WERI-Rb-1 (cell line): ENCODE measurements at regions not wholly inside any gene's neighbourhood (a gene's known extent, or its start where the extent isn't known, plus 50 kb on each side); places are given as distances from the start of the nearest gene placed in this dataset.

Experiments
- DNase-seq: peaks from one replicate; pipeline ENCODE4 v3.0.0-alpha.2; 2020
- H3K27ac ChIP-seq: fragments of 250-450 bp; sonication (Bioruptor Pico); 2 replicates; pipeline ENCODE4 v1.5.1; 2020; ENCODE audit warnings: mild to moderate bottlenecking, moderate library complexity
- H3K27me3 ChIP-seq: fragments of 250-450 bp; sonication (Bioruptor Pico); 2 replicates; pipeline ENCODE4 v1.5.1; 2021; ENCODE audit warnings: mild to moderate bottlenecking, low read depth, moderate library complexity; ENCODE audit not compliant: insufficient read depth, severe bottlenecking
- H3K36me3 ChIP-seq: fragments of 250-450 bp; sonication (Bioruptor Pico); 2 replicates; pipeline ENCODE4 v1.5.1; 2020; ENCODE audit warnings: mild to moderate bottlenecking, moderate library complexity
- H3K4me3 ChIP-seq: 2 replicates; pipeline ENCODE4 v1.5.1; 2011; ENCODE audit warnings: low read depth, mild to moderate bottlenecking, control low read depth, low read length
- H3K9me3 ChIP-seq: fragments of 250-450 bp; sonication (Bioruptor Pico); 2 replicates; pipeline ENCODE4 v1.5.1; 2021; ENCODE audit warnings: mild to moderate bottlenecking, moderate library complexity; ENCODE audit not compliant: severe bottlenecking
- TF ChIP-seq, protein P1 (sequence below): IDR thresholded peaks from 2 replicates; pipeline ENCODE4 v1.5.1; 2011; ENCODE audit warnings: low read depth, mild to moderate bottlenecking, control low read depth, inconsistent platforms, low read length

DNA sequence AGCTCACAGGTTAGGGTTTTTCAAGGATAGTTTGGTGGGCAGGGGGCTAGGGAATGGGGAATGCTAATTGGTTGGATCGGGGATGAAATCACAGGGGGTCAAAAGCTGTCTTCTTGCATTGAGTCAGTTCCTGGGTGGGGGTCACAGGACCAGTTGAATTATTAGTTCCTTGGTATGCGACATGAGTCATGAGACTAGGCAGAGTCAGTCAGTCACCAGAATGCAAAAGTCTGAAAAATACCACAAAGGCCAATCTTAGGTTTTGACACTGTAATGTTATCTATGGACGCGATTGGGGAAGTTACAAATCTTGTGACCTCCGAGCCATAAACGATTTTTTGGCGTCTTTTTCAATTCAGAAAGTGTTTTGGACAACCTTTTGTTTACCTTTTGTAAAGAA lies 101.2 kb downstream of the ZNF519 start:
- DNase-seq: no peak
- peaks cover 70% of the 10 kb centered on the region for H3K27me3 ChIP-seq
- H3K4me3 ChIP-seq: no peak overlapping the region
- H3K9me3 ChIP-seq: no peaks in the 10 kb centered on the region
- H3K36me3 ChIP-seq: no peaks in the 10 kb centered on the region
- no peak overlapping the region for H3K27ac ChIP-seq
- TF ChIP-seq, protein P1, sequence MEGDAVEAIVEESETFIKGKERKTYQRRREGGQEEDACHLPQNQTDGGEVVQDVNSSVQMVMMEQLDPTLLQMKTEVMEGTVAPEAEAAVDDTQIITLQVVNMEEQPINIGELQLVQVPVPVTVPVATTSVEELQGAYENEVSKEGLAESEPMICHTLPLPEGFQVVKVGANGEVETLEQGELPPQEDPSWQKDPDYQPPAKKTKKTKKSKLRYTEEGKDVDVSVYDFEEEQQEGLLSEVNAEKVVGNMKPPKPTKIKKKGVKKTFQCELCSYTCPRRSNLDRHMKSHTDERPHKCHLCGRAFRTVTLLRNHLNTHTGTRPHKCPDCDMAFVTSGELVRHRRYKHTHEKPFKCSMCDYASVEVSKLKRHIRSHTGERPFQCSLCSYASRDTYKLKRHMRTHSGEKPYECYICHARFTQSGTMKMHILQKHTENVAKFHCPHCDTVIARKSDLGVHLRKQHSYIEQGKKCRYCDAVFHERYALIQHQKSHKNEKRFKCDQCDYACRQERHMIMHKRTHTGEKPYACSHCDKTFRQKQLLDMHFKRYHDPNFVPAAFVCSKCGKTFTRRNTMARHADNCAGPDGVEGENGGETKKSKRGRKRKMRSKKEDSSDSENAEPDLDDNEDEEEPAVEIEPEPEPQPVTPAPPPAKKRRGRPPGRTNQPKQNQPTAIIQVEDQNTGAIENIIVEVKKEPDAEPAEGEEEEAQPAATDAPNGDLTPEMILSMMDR: no peak

DNA sequence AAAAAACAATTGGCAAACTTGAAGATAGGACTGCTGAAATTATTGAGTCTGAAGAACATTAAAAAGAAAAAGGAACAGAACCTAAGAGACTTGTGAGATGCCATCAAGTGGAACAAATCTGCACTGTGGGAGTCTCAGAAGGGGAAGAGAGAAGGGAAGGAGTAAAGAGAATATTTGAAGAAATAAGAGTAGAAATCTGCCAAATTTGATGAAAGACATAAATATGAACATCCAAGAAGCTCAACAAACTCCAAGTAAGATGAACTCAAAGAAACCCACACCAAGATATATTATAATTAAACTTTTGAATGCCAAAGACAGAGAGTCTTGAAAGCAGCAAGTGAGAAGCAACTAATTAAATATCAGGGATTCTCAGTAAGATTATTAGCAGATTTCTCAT lies 102.7 kb downstream of the ZNF519 start:
- Histone ChIP-seq H3K27me3 (peaks cover 65% of the 10 kb centered on the region), H3K36me3 (no peaks in the 10 kb centered on the region), H3K4me3 (no peak overlapping the region), H3K9me3 (no peaks in the 10 kb centered on the region), H3K27ac (no peak overlapping the region)
- DNase-seq: no peak
- TF ChIP-seq, protein P1: no peak

DNA sequence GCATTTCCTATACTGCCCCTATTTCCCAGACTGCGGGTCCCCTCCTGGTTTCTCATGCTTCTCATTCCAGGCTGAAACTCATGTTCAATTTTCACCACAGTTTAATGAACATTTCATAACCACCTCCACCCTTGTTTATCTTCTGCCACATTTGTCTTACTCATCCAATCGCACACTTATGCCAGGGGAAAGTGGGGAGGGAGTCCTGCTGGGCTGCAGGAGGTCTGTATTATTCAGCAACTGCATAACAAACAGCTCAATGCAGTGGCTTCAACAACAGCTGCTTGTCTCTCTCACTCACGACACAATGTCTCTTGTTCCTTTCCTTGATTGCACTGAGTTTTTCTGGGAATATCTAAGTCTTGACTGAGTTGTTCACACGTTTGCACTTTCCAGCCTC lies 106.0 kb downstream of the ZNF519 start:
- no peak for DNase-seq
- Histone ChIP-seq H3K4me3 (no peak overlapping the region), H3K27ac (no peak overlapping the region)

DNA sequence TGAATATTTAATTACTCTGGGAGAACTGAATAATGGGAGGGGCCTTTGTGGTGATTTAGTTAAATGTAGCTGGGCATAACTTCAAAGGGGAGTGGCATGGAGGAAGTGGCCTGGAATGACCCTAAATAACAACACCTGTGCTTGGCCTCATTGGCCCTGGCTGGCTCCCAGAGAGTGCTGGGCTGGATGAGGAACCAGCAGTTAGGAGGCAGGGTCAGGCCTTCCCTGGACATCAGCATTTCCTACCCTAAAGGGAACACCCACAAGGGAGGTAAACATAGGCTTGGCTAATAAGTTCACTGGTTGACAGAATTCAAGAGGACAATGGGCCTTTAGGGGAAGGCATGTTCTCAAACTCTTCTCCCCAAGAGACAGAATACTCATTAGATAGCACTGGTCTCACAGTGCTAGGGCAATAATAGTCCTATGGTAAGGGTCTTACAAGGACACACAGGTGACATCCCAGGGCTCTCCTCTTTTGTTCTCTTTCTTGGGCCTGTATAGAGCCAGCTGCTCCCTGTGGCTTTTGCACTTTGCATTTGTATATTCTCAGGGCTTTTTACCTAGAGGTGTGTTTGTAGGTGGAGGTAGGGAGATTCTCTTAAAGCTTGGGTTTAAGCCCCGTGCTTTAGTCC lies 106.8 kb downstream of the ZNF519 start:
- H3K4me3 ChIP-seq: no peak overlapping the region
- DNase-seq: no peak
- no peak overlapping the region for H3K27ac ChIP-seq
- TF ChIP-seq, protein P1: no peak
- H3K36me3 ChIP-seq: no peaks in the 10 kb centered on the region
- peaks cover 58% of the 10 kb centered on the region for H3K27me3 ChIP-seq
- H3K9me3 ChIP-seq: no peaks in the 10 kb centered on the region

More for the DNA sequence above, 106.0 kb downstream of the ZNF519 start:
- Histone ChIP-seq H3K9me3 (no peaks in the 10 kb centered on the region), H3K36me3 (no peaks in the 10 kb centered on the region), H3K27me3 (peaks cover 56% of the 10 kb centered on the region)
- TF ChIP-seq, protein P1: no peak

DNA sequence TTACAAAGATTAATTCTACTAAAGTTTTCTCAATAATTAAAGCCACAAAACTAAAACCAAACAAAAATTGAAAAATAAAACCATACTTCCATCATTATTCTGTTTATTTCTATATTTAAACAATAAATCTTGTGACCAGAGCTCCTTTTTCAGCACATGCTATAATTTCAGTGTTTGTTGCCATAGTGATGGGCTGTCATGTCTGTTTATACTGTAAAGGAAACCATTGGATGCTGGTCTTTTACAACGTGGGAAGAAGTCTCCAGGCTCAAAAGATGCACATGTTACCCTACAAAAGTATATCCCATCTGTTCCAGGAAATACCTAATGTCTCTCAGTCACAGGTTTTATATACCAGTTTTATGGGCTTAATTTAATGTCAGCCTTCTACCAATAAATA lies 100.1 kb upstream of the MC2R start:
- Histone ChIP-seq H3K27me3 (peaks cover 80% of the 10 kb centered on the region), H3K9me3 (no peaks in the 10 kb centered on the region), H3K27ac (no peak overlapping the region), H3K4me3 (no peak overlapping the region), H3K36me3 (no peaks in the 10 kb centered on the region)
- no peak for DNase-seq
- TF ChIP-seq, protein P1: no peak

DNA sequence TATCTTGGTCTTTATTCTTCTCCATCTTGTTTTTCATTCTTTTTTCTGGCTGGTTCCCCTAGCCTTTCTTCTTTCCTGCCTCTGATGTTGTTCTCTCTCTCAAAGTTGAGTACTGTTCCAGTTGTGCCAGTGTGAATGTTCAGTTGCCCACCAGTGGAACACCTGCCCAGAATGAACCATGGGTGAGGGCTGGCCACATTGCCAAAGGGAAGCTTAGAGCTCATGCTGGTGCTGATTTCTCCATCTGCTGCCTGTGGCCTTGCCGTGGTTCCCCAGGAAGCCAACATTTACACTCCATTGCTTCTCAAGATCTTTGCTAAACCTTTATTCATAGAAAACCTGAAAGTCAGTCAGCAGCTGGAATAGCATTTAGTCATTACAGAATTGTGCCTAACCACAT lies 99.1 kb upstream of the MC2R start:
- H3K27ac ChIP-seq: no peak overlapping the region
- H3K4me3 ChIP-seq: no peak overlapping the region
- no peaks in the 10 kb centered on the region for H3K9me3 ChIP-seq
- H3K27me3 ChIP-seq: peaks cover 72% of the 10 kb centered on the region
- H3K36me3 ChIP-seq: no peaks in the 10 kb centered on the region
- DNase-seq: no peak
- TF ChIP-seq, protein P1: no peak
